HG02981 (cell line): ENCODE measurements at regions not wholly inside any gene's neighbourhood (a gene's known extent, or its start where the extent isn't known, plus 50 kb on each side); places are given as distances from the start of the nearest gene placed in this dataset.

ENCODE experiments used
- ATAC-seq: cut with Tn5 transposase; IDR thresholded peaks from one replicate; pipeline ENCODE4 v1.9.1; 2021; ENCODE audit warnings: mild to moderate bottlenecking, moderate library complexity; ENCODE audit not compliant: unreplicated experiment

DNA sequence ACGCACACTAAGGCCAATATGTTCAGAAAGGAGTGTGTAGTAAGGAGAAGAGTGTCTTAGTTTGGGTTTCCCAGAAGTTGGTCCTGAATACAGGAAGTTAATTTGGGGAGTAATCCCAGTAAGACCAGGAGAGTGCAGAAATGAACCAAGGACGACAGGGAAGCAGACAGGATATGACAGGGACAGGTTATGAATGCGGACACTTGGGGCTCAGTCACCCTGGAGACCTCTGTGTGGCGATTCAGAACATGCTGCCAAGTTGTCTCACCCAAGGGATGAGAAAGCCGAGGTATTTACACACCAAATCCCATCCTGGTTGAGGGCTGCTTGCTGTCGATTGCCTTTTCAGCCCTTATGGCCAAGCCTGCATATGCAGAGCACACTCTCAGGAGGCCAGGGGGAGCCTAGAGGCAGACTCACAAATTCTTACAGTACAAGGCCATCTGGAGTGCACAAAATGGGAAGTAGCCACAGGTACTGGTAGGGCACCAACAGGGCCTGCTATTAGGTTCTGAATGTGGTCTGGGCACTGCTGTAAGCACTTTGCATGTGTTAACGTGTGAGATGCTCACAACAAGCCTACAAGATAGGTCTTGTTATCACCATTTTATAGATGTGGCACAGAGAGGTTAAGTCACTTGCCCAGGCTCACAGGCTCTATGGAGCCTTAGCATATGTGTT, 233.1 kb upstream of the ANKRD55 start:
- ATAC-seq = no peak

DNA sequence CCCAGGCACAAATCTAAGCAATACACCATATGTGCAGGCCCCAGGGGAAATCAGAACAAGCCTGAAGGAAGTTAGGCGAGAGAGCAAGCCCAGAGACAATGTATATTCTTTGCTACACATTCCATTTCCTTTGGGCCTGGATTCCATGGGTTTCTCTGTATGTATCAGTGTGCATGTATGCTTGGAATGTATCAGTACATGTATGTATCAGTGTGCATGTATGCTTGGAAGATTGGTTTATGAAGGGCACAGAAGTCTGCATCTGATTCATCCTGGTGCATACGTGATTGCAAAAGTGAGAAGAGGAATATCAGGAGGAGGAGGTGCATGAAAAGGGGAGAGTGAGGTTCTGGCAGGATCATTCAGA, 232.6 kb upstream of the ANKRD55 start:
- ATAC-seq = no peak

DNA sequence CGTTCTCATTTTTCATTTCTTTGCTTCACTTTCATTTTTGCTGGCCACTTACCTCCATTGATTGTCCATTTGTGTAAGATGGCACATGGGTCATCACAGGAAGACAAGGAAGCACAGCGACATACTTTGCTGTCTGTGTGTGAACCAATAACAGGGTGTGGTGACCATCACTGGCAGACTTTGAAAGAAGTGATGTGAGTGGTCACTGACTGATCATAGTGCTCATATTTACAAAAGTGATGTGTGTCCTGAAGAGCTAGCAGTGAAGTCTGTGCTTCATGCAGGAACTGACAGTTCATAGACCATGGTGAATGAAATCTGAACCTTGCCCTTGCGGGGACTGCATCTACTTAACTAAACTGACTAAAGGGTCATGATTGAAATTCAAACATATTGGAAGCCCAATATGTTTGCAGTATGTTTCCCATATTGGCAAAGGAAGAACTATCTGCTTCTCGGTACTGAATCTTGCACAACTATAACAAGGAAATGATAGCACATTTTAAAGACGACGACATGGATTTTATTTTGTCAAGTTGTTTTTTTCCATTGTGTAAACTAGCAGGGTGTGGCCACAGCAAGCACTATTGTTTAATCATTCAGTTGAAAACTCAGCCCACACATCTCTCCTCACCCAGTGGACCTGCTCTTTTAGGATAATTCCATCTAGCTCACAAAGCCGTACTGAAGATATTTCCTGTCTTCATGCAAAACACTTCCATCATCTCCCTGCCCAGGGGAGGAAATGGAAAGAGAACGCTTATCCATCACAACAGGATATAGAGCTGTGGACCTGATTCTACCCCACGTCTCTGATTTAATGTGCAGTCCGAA, 232.0 kb upstream of the ANKRD55 start:
- no peak for ATAC-seq

DNA sequence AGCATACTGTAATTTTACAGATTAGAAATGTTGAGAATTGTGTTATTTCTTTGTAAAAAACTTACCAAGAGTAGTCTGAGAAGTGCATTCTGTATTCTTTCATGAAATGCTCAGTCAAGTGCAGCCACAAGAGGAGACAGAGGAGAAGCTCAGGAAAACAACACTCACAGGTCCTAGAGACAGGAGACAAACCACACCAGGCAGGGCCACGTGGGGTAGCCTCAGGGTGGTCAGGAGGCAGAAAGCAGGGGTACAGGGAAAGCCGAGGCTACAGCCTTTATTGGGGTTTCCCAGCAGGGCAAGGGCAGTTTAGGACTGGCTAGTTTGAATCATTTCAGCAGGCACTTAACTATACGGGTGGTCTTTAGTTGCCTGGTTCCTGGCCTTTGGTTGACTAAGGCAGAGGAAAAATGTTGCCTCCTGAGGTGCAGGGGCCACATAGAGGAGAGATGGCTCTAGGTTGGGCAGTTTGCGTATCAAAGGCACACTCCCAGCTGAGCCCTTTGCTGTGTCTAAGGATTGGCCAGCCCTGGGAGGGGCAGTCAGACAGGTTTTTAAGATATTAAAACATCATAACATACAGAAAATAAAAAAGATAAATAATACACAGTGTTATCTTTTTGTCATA, 230.9 kb upstream of the ANKRD55 start:
- ATAC-seq = no peak

DNA sequence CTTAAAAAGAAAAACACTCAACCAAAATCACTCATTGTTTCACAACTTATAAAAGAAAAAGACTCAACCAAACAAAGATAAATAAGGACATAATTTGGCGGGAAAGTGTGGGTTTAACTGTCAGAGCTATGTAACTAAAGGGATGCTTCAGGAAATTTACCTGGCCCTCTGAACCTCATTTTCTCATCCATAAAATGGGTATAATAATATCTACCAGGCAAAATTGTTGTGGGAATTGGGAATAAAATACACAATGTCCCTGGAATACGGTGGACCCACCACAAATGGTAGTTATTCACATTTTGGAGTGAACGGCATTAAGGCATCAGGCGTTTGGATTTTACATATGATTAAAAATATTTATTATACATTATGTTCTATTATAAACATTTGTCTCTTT, 228.5 kb upstream of the ANKRD55 start:
- no peak for ATAC-seq

DNA sequence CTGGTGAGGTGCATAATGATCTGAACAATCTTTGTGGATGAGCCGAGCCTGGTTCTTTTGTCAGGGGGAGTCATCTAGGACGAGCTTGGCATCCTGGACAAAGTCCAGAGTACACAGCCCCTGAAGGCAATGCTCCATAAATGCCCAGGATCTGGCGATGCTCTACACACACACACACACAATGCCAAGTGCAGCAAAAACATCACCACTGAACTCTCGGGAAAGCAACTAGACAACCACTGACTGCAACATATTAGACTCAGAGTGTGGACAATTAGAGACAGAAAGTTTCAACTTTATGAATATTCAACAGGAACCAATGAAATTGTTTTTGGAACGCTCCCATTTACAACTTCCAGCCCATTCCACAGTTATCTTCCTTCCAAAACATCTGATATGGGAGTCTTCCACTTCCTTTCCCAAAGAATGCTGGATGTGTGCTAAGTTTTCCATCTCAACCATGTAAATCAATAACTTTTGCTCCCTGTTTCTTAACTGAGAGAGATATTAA, 227.6 kb upstream of the ANKRD55 start:
- no peak for ATAC-seq

DNA sequence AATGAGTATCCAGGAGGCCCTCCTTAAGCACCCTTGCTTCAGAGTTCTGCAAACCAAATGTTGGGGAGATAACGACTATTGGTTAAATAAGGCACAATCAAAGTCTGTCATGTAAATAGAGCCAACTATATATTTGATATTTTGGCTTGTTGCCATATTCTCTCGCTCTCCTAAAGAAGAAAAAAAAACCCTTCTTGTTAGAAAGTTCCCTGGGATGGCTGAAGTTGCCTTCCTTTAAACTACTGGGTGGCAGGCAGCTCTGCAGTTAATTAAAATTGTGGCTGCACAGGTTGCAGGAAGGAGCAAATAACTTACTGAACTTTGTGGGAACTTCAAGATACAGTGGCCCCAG, 227.0 kb upstream of the ANKRD55 start:
- no peak for ATAC-seq

DNA sequence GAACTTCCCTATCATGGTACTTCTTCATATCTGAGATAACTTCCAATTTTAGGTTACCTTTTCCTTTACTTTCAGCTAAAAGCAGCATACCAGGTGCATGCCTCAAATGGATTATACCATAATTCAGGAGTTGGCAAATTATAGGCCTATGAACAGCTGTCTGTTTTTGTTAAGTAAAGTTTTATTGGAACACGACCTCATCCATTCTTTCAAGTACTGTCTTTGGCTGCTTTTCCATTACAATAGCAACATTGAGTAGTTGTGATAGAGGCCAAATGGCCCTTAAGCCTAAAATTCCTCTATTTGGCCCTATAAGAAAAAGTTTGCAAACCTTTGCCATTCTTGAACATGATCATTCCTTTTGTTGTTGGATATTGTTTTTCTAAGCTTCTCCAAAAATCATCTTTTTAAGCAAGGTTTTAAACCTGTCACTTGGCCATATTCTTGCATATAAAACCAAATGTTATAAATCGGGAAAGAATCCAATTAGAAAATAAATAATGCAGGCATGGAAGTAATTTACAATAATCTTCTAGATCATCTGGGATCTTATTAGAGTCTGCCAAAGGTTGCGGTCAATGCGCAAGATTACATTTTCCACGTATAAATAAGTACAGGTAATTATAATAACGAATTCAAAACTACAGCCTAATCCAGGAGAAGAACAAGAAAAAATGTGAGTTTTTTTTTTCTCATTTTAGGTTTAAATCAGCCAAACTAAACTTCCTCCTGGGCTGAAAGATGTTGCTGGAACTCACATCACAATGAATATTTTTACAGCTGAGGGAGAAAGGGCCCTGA, 226.5 kb upstream of the ANKRD55 start:
- ATAC-seq = no peak

DNA sequence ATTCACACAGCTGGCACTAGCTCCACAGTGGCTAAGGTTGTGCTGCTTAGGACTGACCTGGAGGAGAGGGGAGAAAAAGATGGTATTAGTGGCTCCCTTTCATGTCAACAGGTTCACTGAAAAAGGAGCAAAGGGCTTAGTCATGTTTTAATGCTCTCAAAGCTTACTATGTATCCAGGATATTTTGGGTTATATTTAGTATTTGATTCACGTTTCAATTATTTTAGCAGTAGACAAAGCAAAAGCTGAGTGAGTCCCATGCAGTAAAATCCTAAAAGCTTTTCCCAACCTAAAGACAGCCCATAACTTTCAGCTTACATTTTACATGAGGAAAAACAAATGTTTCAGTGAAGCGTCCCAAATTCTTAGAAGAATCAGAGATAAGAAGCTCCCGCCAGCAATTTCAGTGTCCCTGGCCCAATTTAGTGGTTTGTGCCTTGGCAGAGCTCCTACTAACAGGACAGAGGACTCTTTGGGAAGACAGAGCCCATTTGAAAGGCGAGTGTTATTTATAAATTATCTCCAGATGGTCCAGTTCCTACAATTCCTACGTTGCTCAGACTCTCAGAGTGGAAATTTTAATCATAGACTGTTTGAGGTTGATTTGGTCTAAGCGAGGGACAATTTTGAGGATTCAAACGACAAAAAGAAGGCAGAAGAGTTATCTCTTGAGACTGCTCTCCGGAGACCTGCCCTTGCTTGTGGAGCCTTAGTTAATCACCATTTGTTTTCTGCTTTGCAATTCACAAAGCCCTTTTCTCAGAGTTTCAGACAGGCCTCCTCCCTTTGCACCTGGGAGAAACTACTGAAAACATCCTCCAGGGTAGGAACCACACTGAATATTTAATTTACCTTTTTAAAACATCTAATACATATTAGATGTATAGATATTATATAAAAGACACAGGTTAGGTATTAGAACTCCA, 225.0 kb upstream of the ANKRD55 start:
- ATAC-seq = no peak

DNA sequence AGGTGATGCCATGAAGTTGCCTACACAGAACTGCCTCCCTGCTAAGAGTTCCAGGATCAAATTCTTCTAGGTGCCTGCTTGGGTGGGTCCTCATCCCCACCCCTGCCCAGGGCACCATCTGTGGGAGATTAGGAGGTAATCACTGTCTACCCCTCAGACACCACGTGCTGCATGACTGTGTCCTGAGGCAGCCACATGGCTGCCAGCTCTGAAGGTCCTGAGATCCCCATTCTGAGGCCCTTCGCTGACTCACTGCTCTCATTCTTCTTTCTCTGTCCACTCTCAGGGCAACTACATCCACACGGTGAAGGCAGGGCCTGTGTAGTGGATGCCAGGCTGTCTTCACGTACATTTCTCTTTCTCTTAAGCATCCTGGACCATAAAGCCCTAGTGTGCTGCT, 222.9 kb upstream of the ANKRD55 start:
- no peak for ATAC-seq

DNA sequence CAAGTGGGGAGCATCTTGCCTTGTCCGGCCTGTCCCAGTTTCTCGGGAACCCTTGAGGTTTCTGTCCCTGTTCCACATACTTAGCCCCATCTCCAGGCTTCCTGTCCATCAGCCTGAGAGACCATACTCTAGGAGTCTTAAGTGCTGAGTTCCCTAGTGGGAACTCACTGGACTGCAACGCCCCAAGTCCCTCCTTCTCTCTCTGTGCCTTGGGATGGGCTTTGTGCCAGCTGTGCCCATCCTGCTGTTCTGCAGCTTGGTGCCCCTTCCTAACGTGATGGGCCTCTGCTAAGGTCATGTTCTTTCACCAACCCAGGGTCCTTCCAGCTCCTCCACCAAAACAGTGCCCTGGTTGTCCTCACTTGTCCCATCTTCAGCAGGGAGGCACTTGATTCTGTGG, 222.3 kb upstream of the ANKRD55 start:
- ATAC-seq = no peak

DNA sequence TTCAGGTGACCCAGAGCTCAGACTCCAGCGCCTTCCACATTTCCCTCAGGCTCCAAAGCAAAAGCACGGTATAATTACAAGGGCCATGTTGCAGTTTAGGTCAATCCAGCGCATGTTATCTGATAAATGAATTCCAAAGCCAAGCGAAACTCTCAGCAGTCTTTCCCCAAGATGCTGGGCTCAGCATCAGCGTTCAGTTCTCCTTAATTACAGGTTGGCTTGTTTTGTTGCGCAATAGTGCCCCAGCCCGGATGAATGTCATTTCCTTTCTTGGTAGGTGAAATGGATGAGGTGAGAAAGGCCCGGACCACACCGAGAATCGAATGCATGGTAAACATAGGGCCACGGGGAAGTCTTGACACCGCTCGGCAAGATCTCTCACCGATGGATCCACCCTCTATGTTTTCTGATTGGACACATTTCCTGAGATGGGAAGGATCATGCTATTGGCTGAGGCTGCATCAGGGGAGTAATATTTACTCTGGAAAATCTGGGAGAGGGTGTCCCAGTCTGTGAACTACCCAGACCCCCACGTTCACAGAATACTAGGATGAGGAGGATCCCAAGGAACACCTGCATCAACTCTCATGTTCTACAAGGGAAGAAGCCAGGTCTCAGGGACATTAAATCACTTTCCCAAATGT, 221.2 kb upstream of the ANKRD55 start:
- ATAC-seq = no peak

DNA sequence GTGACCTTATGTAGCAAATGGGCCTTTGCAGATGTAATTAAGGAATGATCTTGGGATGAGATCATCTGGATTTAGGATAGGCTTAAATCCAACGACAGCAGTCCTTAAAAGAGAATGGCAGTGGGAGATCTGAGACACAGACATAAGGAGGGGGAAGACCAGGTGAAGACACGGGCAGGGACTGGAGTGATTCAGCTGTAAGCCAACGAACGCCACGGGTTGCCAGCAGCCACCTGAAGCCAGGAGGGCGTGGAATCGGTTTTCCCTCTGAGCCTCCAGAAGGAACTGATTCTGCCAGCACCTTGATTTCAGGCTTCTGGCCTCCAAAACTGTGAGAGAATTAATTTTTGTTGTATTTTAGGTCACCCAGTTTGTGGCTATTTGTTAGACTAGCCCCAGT, 218.6 kb upstream of the ANKRD55 start:
- ATAC-seq = no peak

DNA sequence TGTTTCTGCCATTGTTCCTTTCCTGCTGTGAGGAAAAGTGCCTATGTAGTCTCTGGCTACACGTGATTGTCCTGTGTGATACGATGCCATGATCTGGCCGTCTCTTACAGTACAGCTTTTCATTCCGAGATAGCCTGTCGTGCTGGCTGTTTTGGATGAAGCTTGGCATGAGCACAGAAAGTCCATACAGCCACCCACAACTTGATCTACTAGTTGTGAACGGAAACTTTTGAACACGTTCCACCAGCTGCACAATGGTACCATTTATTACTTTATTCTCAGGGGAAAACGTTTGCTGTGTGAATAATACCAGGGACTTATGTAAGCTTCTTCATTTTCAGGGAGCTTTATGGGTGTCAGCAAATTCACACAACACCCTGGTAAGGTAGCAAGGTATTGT, 217.6 kb upstream of the ANKRD55 start:
- ATAC-seq = no peak

DNA sequence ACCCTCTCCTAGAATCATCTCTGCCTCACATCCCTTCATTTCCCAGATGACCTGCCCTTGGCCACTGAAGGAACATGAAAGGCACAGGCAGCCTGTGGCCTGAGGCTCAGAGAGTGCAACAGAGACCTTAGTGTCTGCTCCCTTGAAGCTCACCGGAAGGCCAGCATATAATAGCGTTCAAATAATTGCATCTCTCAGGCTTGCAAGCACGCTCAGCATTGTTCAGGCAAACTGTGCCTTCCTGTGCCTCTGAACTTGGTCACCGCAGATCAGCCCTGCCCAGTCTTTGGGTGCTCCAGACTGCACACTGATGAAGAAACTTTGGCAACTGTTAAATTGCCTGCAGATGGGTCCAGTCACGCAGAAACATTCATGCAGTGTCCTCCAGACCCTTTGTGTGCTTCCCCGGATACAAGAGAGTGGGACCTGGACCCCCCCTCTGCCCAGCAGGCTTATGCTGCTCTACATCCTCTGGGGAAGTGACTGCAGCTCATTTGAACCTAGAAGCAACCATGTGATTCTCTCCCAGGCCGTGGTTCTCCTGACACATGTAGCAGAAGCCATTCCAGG, 216.0 kb upstream of the ANKRD55 start:
- no peak for ATAC-seq

DNA sequence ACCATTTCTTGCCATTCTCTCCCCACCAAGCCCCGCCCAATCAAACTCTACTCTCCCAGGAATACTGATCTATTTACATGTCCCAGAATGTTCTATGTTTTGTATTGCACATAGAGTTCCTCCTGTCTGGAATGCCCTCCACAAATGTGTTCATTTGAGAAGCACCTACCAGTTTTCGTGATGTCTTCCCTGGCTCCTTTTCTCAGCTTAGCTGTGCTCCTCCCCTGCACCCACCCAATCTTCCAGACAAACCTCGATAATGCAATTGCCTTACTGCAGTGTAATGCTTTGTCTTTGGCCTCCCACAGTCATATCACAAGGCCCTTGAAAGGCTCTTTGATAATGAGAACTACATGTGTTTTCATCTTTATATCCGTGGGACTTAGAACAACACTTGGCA, 214.5 kb upstream of the ANKRD55 start:
- no peak for ATAC-seq

DNA sequence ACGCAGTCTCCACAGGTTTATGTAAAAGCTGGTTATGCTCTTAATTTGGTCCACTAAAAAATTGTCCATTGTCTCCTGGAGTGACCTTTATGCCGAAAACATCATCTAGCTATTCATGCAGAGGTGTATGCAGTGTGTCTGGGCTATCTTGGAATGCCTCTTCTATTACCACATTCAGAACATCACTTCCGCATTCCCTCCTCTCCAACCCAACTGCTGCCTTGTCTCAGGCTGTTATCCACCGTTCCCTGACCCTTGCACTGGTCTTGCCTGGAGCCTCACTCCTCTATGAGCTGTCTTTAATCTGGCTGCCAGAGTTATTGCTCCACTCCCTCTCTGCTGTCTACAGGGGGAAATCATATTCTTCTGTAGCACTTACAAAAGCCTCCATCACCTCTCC, 214.1 kb upstream of the ANKRD55 start:
- ATAC-seq = no peak

DNA sequence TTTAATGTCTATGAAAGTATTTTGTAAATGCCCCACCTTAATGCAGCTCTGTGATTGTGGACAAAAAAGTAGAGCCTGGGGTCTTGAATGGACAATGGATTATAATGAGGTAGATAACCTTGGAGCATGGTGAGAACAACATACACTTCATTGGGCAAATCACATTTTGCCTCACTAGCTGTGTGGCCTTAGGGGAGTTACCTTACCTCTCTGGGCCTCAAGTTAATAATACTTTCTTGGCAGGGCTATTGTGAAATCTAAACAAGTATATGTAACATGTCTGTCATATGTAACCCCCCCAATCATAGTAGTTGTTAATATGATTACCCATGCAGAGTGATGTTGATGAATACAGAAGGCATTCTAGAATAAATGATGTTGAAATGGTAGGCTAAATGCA, 213.6 kb upstream of the ANKRD55 start:
- no peak for ATAC-seq

DNA sequence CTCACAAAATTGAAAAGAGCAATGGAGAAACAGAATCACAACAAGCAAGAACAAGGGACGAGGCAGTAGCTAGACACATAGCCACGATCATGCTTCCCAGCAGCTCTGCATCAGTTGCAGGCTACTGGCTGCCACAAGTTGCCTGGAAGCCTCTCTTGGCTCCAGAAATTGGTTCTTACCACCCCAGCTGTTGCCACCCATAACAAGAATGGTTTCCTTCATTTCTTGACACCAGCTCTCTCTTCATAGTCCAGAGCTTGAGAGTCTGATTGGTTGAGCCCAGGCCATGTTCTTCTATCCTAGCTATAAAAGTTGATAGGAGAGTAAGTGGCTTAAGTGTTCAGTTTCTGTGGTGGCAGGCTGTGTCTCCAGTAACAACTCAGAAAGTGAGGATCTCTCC, 210.7 kb upstream of the ANKRD55 start:
- no peak for ATAC-seq
